Caki2 (cell line): ENCODE measurements at regions not wholly inside any gene's neighbourhood (a gene's known extent, or its start where the extent isn't known, plus 50 kb on each side); places are given as distances from the start of the nearest gene placed in this dataset.

Source experiments
- DNase-seq: peaks from one replicate; pipeline ENCODE4 v3.0.0-alpha.2; 2015; ENCODE audit warnings: low read depth
- in situ Hi-C: cut with HindIII; loops from 2 replicates; pipeline ENCODE4 v1.10.0; 2016; ENCODE audit warnings: low sequenced_read_pairs, low pct_unique_long_range_greater_than_20kb, mixed read lengths

- no peak for DNase-seq
- in situ Hi-C loops: no loop called here
These were observed 230.2 kb upstream of the AJAP1 start for GRCh38 chr1:4424254-4424653.

DNA sequence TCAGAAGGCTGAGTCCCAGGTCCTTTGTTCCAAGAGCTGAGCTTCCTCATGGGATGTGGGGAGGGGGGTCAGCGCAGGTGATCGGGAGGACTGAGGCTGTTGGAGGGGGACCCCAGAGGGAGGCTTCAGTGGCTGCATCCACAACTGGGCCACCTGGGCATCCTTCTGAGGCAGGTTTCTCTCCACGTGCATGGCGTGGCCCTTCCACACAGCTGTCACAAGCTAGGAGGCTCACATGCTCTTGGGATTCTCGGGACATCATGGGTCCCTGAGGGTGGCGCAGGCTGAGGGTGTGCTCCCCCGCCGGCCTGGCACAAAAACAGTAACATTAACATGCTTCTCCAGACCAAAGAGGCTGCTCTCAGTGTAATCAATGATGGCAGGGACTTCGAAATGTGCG lies 229.6 kb upstream of the AJAP1 start:
- in situ Hi-C loops: no loop called here
- DNase-seq: no peak

- DNase-seq: peak; percentile 20
- in situ Hi-C loops: no loop called here
These were observed 228.5 kb upstream of the AJAP1 start for GRCh38 chr1:4425892-4426291.

GRCh38 chr1:4428711-4429110 lies 225.7 kb upstream of the AJAP1 start:
- in situ Hi-C loops: no loop called here
- DNase-seq: no peak

- DNase-seq: no peak
- in situ Hi-C loops: no loop called here
These were observed 223.7 kb upstream of the AJAP1 start for GRCh38 chr1:4430406-4431365.

GRCh38 chr1:4431491-4431890 lies 222.9 kb upstream of the AJAP1 start:
- in situ Hi-C loops: no loop called here
- DNase-seq: no peak

GRCh38 chr1:4433075-4433474 lies 221.3 kb upstream of the AJAP1 start:
- no peak for DNase-seq
- in situ Hi-C loops: no loop called here

DNA sequence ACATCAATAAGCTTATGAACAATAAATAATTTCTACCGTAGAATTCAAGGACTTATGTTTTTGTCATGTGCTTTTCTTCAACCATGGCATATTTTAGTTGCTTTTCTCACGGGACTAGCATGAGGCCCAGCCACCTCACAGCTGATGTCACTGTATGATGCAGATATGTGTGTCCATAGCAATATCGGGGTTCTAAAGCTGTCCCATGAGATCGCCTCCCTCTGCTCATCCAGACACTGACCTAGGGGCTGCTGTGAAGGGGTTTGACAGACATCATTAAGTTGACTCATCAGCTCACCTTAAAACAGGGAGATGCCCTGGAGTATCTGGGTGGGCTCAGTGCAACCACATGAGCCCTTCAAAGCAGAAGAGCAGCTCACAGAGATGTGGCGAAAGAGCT lies 210.3 kb upstream of the AJAP1 start:
- in situ Hi-C loops: no loop called here

GRCh38 chr1:4447778-4448420 lies 206.5 kb upstream of the AJAP1 start:
- no peak for DNase-seq
- in situ Hi-C loops: no loop called here

More for the DNA sequence above, 210.3 kb upstream of the AJAP1 start:
- DNase-seq: no peak

DNA sequence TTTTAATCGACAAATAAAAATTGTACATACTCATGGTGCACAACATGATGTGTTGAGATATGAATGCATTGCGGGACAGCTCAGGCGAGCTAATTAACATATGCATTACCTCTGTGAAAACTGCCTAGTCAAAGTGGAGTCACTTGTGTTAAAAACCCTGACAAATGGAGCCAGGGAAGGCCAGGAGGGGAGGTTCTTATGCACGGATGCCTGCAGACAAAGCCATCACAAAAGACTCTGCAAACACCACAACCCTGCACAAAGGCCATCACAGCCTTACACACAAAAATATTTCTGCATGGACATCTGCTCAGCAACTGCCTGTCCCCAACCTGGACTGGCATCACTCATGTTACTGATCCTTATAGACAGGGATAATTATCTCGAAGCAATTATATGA lies 204.4 kb upstream of the AJAP1 start:
- DNase-seq: no peak
- in situ Hi-C loops: no loop called here

- in situ Hi-C loops: no loop called here
- DNase-seq: no peak
These were observed 201.7 kb upstream of the AJAP1 start for GRCh38 chr1:4452701-4453100.

GRCh38 chr1:4460052-4460451 lies 194.4 kb upstream of the AJAP1 start:
- in situ Hi-C loops: no loop called here
- no peak for DNase-seq

- in situ Hi-C loops: no loop called here
- no peak for DNase-seq
These were observed 193.8 kb upstream of the AJAP1 start for GRCh38 chr1:4460651-4461050.

GRCh38 chr1:4461726-4462290 lies 192.6 kb upstream of the AJAP1 start:
- in situ Hi-C loops: no loop called here
- DNase-seq: no peak

DNA sequence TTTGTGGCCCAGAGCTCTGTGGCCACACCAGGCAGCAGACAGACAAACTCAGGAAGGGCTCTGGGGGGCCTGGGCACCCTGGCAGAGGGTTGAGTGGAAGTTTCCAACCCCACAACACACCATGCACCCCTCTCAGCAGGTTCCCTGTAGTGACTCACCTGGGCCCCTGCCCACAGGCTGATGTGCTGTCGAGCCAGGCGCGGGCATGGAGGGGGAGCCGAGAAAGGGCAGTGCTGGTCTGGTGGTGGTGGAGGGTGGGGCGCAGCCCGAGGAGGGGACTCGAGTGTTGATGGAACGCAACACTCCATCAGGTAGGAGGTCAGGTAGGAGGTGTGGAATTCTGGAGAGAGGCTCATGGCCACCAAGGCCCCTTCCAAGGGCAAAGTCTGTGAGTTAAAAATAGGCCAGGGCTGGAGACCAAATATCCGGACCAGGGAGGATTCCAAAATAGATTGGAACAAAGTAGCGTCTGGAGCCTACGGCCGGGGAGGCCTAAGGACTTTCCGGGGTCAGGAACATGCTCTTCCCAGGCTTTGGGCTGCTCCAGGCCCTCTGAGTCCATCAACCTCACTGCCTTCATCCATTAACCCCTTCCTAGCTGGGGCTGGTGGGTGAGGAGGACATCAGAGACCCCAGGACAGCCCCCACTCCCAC lies 191.5 kb upstream of the AJAP1 start:
- in situ Hi-C loops: no loop called here
- DNase-seq: no peak

GRCh38 chr1:4463631-4464030 lies 190.8 kb upstream of the AJAP1 start:
- no peak for DNase-seq
- in situ Hi-C loops: no loop called here

- DNase-seq: no peak
- in situ Hi-C loops: no loop called here
These were observed 189.9 kb upstream of the AJAP1 start for GRCh38 chr1:4464478-4464877.

GRCh38 chr1:4467241-4467640 lies 187.2 kb upstream of the AJAP1 start:
- in situ Hi-C loops: no loop called here
- no peak for DNase-seq

- in situ Hi-C loops: no loop called here
- no peak for DNase-seq
These were observed 186.0 kb upstream of the AJAP1 start for GRCh38 chr1:4468386-4468785.
